DMS53 treated with DMSO at 0.1 percent for 48 hours (cell line): ENCODE measurements at regions not wholly inside any gene's neighbourhood (a gene's known extent, or its start where the extent isn't known, plus 50 kb on each side); places are given as distances from the start of the nearest gene placed in this dataset.

Source experiments
- DNase-seq: peaks from one replicate; lab custom pipeline; 2025; ENCODE audit not compliant: unreplicated experiment; lab: John Stamatoyannopoulos, UW

DNA sequence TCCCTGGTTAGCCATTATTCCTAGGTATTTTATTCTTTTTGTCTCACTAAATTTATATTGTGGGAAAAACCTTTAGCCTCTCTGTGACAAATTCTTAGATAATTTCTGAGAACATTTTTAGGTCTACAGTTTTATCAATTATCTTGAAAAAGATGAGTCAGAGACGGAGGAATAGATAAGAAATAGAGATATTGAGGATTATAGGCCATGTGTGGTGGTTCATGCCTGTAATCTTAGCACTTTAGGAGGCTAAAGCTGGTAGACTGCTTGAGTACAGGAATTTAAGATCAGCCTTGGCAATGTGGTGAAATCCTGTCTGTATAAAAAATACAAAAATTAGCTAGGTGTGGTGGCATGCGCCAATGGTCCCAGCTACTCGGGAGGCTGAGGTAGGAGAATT, 960.2 kb downstream of the SQOR start:
- DNase-seq = no peak

DNA sequence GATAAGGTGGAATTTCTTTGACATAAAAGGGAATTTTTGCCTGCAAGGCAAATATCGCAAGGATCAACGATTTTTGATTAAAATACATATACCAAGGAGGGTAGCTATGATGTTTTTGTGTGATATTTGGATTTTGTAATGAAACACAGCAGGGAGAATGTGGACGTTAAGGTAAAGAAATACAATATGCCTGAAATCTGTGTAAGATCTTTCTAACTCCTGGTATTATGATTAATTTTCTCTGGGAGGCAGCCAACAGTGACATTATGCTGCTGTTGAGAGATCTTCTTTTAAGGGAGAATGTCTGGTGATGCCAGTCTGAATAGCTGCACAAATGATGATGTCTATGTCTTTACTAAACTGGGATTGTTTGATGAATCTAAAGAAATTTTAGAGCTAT, 972.2 kb downstream of the SQOR start:
- DNase-seq = no peak

DNA sequence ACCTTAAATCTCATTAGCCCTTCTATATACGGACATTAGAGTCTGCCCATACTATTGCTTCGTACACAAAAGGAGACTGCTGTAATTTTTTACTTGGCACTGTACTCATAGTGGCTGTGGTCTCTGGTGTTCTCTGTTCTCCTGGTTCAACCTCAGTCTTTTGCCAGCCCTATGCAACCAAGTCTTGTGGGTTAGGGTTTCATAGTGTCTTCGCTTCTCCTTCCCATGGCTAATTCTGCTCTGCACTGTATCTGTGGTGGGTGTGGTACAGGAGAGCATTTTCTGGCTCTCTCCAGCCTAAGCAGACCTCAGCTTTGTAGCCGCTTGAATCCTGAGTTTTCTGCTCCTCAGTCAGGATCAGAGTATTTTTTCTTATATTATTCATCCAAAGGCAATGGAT, 981.2 kb downstream of the SQOR start:
- no peak for DNase-seq

DNA sequence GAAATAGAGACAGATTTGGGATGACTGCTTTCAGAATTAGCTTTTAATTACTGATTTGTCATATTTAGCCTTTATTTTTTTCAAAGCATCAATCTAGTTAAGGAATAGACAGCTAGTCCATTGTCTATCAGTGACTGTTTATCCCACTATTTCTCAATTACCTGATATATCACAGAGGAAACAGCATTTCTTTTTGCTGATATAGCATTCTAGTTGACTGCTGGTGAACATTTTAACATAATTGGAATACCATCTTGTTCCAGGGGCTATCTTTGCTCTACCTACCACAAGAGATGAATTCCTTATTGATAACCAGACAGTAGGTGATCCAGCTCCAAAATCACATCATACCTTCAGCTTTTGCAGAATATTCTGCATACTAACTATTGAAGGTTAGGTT, 982.7 kb downstream of the SQOR start:
- DNase-seq = no peak

DNA sequence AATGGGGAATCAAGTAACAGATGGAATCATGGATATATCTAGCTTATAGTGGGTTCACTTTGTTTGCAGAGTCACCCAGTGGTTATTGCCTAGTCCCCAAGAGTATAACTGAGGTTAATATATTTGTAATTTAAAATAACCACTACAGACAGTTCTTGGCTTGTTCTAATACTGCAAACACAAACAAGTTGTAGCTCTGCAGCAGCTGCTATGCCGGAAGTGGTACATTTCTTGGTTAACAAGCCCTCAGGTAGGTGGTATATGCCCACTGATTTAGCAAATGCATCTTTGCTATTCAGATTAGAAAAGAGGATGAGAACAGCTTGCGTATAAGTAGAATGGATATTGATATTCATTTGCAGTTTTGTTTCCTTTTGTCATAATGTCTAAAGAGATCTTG, 984.2 kb downstream of the SQOR start:
- DNase-seq = no peak

DNA sequence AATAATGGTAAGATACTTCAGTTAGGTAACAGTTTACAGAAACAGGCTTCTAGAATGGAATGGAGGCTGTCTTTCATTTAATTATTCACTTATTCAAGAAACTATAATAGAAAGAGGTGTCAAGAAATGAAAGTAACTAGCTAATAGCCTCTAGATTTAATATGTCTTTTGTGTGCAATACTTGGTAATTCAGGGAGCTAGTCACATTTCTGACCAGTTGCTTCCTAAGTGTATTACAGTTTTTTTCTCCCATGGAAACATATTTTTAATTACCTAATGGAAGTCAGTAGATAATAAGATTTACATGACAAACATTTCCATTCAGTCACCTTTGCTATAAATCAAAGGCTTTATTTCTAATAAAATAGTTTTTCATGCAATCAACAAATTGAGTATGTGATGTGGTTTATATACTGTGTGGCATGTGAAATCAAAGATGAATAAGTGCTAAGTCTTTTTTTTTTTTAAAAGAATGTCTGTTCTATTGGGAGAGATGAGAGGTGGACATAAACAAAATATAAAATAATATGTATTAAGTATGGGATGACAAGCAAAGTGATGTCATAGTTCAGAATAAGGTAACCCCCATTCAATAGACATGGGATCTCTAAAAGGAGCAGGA, 985.7 kb downstream of the SQOR start:
- no peak for DNase-seq

DNA sequence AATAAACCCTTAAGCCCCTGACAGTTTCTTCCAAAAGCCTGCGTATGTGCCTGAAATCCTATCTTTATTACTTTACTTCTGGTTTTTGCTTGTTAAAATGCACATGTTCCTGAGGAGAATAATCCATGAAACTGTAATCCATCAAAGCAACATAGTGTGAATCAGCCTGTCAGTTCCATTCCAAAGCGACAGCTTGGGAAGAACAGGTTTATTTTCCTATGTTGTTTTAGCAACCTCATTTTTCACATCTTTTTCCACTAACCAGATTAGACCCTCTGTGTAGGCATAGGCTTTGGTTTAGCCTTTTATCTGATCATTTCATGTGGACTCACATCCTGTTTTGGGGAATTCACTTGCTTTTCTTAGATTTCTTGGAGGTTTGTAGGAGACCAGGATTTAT, 988.0 kb downstream of the SQOR start:
- no peak for DNase-seq

DNA sequence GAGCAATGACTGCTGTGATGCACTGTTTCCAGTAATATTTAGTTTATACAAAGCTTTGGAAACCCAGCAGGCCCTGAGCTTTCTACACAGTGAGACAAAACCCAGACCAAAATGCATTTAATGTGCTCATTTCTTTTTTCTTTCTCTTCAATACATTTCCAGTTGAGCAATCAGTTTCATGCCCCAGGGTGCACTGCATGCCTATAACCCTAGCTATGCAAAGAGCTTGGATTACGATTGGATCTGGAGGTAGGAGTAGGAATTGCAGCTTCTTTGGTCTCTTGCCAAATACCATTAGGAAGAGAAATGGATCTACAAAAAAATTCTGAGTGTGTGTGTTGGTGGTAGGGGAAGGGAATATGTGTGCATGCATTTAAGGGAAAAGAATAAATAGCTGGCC, 1001.4 kb downstream of the SQOR start:
- DNase-seq = no peak

DNA sequence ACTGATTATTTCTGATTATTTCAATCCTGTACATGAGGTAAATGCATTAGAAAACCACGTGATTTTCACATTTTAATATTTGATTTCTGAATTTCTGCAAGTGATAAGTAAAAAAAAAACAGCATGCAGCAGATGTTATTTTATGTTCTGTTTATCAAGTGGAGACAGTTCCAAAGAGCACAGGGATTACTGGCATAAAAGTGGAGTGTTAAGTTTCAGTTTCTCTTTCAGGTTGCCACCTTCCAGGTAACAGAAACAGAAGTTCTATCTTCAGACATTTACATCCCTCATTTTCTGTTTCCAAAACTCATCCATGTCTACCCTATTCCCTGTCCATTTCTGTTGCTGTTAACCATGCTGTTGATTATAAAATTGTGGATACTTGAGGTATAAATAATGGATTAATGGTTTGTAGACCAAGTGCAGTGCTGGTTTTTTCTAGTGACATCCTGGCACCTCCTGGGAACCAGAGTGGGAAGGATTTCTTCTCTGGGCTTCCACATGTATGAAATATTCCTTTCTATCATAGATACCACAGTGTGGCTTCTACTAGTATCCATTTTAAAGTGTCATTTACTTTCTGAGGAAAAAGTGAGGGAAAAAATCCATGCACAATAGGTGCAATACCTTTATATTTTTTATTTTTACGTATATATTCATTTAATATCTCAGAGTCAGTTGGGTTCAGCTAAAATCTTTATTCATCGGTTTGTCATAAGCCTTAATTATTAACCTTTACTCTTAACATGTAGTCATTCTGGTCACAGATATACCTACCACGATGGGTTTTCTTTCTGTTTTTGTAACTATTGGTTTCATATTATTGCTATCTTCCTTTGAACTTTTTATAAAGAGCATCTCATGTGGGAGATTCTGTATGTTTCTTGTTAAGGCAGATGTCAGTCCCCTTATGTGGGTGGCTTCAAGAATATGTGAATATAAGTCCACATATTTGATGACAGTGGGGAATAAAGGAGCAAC, 1010.0 kb downstream of the SQOR start:
- no peak for DNase-seq

DNA sequence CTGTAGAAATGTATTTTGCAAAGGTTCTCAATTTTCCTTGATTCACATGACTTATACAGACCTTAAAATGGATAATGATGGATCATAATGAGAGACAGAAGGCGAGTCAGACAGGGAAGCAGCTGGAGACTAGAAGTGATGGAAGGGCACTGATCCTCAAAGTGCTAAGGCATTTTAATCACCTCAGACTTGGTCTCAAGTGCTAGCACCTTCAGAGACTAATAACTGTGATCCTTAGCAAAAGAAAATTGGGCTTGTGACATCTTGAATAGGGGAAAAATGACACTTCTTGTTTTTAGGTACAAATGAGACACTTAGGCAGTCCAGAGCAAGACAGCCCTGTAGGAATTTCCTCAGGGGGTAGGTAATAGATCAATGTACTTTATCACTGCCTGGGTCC, 1011.7 kb downstream of the SQOR start:
- no peak for DNase-seq

DNA sequence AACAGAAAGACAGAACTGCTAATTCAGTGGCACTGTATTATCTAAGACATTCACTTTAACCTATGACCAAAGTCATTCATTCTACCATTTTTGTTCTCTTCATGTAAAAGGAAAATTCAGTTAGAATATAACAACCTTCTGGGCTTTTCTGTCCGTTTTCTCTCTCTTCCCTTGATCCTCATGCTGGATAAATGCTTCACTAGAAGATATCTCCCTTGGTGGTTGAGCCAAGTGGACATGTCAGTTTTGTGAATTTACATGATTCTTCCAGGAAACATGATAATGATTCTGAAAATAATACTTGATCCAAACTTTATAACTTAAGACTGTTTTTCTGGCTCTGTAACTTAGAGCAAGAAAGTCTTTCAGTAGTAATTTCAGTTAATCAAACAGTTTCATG, 1012.2 kb downstream of the SQOR start:
- DNase-seq = no peak

DNA sequence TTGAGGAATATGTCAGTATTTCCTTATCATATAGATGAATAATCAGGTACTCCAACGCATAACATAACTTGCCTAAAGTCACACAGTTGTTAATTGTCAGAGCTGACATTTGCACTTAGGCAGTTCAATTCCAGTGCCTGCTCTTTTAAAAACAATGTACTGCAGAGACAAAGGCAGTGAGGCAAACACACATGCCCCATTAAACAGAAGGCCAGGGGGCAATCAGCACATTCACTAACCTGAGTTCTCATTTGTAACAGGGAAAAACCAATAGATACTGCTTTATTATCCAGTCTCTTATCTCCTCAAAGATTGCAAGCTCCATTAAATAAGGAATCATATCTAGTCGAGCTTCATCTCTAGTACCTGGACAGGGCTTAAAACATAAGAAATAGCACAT, 1017.4 kb downstream of the SQOR start:
- DNase-seq = no peak

DNA sequence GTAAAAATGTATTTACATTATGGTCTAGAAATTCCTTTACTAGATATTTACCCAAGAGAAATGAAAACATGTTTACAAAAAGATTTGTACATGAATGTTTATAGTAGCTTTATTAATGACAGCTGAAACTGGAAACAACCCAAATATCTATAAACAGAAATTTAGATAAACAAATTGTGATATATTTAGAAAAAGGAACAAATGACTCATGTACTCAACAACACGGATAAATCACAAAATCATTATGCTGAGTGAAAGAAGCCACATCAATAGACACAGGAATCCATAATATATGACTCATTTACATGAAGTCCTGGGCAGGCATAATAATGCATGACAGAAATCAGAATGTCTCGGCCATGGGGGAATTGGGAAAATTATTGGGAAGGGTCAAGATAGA, 1020.2 kb downstream of the SQOR start:
- no peak for DNase-seq

DNA sequence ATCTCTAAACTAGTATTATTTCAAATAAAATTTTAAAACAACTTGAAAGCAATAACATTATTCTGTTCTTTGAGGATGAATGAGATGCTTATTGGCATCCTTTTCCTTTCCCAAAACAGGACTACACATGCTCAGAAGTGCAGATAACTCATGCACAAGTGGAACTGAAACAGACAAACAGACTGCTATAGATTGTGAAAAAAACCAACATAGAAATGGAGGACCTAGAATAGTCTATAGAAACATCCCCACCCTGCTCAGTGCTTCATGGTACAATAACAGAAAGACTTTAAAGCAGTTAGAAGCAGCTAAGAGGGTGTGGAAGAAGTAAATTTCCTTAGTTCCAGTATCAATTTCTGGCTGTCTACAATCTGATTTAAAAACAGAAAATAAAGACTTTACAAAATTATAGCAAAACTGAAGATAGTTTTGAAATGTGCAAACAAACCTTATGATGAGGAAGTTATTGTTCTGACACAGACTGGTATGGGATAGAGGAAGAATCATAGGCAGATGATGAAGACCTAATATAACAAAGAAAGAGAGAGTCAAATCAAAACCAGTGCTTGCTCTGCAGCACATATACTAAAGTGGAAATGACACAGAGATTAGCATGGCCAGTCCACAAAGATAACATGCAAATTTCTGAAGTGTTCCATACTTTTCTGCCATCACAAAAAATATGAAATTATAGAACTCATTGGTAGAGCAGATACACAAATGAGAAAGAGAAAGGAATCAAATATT, 1025.4 kb downstream of the SQOR start:
- DNase-seq = no peak

DNA sequence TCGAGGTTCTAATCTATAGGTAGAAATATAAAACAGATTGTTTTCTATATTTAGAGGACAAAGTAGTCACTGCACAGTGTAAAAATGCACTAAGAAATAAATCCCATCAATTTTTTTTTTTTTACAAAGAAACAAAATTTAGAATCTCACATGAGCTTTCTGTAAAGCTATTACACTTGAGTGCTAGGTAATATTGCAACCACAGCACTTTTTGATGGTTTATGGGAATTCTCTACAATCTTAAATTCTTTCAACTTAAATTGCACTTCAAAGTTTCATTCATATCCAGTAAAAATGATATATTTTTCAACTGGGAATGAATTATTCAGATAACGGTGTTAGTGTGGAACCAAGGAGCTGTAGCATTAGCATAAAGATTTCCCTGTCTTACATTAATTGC, 1035.4 kb downstream of the SQOR start:
- DNase-seq = no peak

DNA sequence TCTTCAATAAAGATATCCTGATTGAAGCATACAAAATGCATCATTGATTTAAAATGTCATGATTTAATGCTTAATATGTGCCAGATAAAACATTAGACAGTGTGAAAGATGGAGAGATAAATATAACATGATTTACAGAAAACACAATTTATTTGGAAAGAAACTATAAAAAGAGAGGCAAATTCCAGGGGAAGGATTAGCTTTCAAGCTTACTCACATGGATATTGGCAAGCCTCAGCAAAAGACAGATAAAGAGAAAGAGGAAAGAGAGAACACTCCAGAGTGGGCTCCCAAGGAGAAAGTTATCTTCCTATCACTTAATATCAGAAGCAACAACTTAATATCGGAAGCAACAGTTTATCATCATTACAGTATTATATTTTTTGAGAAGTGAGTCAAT, 1036.5 kb downstream of the SQOR start:
- no peak for DNase-seq

DNA sequence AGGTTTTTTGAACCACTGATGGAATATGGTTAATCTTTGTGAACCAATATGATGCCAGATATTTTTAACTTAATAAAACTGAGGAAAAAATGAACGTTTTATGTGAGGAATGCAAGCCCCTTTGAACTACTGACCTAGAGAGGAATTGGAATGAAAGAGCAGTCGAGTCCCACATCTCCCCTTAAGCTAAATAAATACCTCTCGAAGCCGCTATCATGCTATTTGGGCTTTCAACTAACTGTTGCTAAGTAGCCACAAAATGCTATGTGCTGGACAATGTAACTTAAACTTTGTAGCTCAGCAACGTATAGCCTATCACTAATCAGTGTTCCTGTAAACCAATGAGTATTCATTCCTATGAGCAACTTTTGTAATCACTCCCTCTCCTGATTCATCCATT, 1037.2 kb downstream of the SQOR start:
- DNase-seq = no peak

DNA sequence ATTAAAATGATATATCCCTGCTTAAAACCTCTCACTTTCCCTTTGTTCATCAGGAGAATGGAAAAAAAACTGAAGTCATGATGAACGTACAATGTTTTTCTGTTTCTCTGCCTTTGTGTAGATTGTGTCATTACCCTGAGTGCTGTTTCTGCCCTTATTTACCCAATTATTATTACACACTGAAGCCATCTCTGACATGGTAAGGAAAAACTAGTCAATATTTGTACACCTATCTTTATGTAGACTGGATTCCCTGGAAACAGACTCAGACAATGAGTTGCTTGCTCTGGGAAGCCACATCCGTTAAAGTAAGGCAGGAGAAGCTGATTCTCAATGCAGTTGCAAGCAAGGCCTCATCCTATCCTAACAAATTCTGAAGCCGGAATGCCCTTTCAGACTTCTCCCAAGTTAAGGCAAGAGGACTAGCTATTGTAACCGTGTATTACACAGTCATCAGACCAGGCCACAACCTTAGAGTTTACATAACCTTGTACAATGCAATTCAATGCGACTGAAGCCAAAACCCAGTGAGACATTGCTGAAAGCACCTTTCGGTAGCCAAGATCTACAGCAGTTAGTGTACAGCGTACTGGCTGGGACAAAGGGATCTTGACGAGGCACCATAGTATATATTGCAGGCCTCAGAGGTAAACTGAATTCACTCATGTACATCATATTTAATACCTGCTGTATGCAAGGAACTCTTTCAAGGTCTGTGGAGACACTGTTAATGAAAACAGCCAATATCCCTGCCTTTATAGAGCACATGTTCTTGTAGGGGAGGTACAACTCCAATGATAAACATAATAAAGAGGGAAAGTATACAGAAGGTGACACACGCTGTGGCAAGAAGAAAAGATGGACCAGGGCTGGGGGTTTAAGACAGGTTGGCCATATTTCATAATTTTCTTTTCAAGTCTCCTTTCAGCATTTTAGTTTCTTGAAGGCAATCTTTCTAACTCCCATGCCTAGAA, 1040.8 kb upstream of the SEMA6D start:
- DNase-seq = no peak

DNA sequence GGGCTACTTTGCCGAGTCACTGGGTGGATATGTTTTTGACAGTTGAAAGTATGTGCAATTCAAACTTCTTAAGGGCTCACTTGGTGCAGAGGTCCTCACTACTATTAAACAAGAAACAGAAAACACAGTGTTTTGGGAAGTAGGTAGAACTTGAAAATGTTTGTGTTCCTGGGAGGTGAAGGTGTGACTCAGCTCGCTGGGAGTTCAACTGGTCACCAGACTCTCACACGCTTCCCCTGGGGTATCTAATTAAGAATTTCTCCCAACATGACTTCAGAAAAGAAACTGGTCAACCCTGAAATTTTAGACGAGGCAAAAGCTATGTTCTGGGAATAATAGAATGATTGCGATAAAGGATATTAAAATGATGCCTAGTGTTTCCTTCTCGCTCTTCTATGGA, 1039.8 kb upstream of the SEMA6D start:
- DNase-seq = no peak

DNA sequence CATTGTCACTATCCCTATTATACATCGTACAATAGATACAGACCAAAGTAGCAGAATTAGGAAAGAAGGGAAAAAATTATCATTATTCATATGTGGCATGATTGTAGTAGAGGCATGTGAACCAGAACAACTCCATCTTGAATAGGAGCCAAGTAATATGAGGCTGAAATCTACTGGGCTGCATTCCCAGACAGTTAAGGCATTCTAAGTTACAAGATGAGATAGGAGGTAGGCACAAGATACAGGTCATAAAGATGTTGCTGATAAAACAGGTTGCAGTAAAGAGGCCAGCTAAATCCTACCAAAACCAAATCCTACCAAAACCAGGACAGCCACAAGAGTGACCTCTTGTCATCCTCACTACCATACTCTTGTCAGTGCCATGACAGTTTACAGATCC, 1035.4 kb upstream of the SEMA6D start:
- no peak for DNase-seq
